Stomach (tissue), 4 donors: ENCODE measurements at regions not wholly inside any gene's neighbourhood (a gene's known extent, or its start where the extent isn't known, plus 50 kb on each side); places are given as distances from the start of the nearest gene placed in this dataset.

Experiments
- EP300 ChIP-seq: sonication (generic); formaldehyde crosslinking; IDR thresholded peaks from one replicate; pipeline ENCODE4 v1.6.1; 2017; ENCODE audit warnings: antibody characterized with exemption
- POLR2A ChIP-seq, 4 donors: fragments of 450-650 bp; IDR thresholded peaks; one replicate each; pipeline ENCODE4 v1.6.1; 2016; ENCODE audit warnings: antibody characterized with exemption in 4 of 4, control low read depth in 2 of 4, mild to moderate bottlenecking in 1 of 4, moderate library complexity in 1 of 4
- TF ChIP-seq, protein P1 (sequence below), 7 experiments: fragments of 450-650 bp in 4 of 7; fragments of 200-600 bp in 3 of 7; sonication (generic) in 3 of 7; IDR thresholded peaks; one replicate each; pipeline ENCODE4 v1.5.1; 2016 to 2019; ENCODE audit warnings: antibody characterized with exemption in 7 of 7, control low read depth in 2 of 7, mild to moderate bottlenecking in 1 of 7

DNA sequence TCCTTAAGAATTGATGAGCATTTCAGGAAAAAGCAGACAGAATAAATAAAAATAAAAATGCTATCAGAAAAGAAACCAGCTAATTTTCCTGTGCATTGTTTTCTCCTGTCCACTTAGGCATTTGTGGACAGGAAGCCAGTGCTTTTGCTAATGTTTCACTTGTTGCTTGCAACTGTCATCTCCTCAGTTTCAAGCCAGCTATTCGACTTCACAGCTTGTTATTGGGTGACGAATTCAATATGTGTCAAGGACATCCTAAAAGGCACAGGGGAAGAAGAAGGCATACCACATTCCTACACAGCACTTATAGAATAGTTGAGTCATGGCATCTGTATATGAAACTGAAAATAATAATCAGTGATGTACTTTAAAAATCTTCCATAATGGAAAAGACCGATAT, 530.6 kb upstream of the KIRREL3 start:
- TF ChIP-seq EP300 (no peak), POLR2A (IDR thresholded peaks at IDR 0.05) (no peak)
- TF ChIP-seq, protein P1, sequence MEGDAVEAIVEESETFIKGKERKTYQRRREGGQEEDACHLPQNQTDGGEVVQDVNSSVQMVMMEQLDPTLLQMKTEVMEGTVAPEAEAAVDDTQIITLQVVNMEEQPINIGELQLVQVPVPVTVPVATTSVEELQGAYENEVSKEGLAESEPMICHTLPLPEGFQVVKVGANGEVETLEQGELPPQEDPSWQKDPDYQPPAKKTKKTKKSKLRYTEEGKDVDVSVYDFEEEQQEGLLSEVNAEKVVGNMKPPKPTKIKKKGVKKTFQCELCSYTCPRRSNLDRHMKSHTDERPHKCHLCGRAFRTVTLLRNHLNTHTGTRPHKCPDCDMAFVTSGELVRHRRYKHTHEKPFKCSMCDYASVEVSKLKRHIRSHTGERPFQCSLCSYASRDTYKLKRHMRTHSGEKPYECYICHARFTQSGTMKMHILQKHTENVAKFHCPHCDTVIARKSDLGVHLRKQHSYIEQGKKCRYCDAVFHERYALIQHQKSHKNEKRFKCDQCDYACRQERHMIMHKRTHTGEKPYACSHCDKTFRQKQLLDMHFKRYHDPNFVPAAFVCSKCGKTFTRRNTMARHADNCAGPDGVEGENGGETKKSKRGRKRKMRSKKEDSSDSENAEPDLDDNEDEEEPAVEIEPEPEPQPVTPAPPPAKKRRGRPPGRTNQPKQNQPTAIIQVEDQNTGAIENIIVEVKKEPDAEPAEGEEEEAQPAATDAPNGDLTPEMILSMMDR (IDR thresholded peaks at IDR 0.05), result no peak
